ENCODE measurements at regions not wholly inside any gene's neighbourhood (a gene's known extent, or its start where the extent isn't known, plus 50 kb on each side); places are given as distances from the start of the nearest gene placed in this dataset.
A peak's percentile ranks its signal among the peaks of the same experiment; 100 is the strongest.

DNA sequence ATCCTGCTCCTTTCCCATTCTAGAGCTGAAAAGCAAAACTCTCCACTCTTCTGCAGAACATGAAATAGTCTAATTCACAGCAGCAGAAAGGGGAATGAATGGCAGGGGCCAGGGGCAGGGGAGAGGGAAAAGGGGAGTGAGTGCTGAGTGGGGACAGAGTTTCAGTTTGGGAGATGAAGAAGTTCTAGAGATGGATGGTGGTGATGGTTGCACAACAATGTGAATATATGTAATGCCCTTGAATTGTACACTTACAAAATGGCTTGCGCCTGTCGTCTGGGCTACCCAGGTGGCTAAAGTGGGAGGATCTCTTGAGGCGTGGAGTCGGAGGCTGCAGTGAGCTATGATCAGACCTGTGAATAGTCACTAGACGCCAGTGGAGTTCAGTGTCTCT lies 78.5 kb upstream of the MEF2A start:
- Histone ChIP-seq H2BK5ac (ENCODE audit: low read depth, low read length, poor library complexity, severe bottlenecking) (no peak overlapping the region), H3K9me3 (ENCODE audit: control insufficient read depth, low read length) (no peaks in the 10 kb centered on the region), H3K9ac (ENCODE audit: low read length) (peak overlapping the region; percentile 65), H3K36me3 (ENCODE audit: control insufficient read depth in 1 of 2, insufficient read depth in 2 of 2, low read depth in 1 of 2, low read length in 2 of 2) (no peaks in the 10 kb centered on the region), H2BK15ac (ENCODE audit: low read depth, poor library complexity, severe bottlenecking) (no peak overlapping the region), H4K91ac (ENCODE audit: low read length) (no peak overlapping the region), H2AFZ (ENCODE audit: low read depth, low read length) (no peak overlapping the region), H3K27ac (ENCODE audit: low read length, poor library complexity, severe bottlenecking) (no peak overlapping the region), H3K23ac (ENCODE audit: low read length in 2 of 2) (no peak overlapping the region), H2BK120ac (ENCODE audit: low read depth, low read length) (no peak overlapping the region), H3K14ac (ENCODE audit: low read length in 2 of 2) (peak overlapping the region in 1 of 2 experiments; percentile 15), H4K8ac (ENCODE audit: low read length) (no peak overlapping the region), H3K79me1 (replicated peaks; ENCODE audit: low read length, poor library complexity, severe bottlenecking) (no peaks in the 10 kb centered on the region), H3K4me2 (ENCODE audit: low read length, poor library complexity, severe bottlenecking) (no peak overlapping the region), H3K4me3 (ENCODE audit: insufficient read depth in 1 of 2, low read depth in 1 of 2, low read length in 2 of 2) (peak overlapping the region in 1 of 2 experiments; percentile 68), H3K27me3 (ENCODE audit: control insufficient read depth in 1 of 2, insufficient read depth in 1 of 2, low read length in 2 of 2) (peaks cover 3 to 4% of the 10 kb centered on the region in 2 experiments), H3K18ac (ENCODE audit: low read depth in 1 of 2, low read length in 2 of 2) (peak overlapping the region in 1 of 2 experiments; percentile 82), H2AK5ac (ENCODE audit: low read length, severe bottlenecking) (no peak overlapping the region), H2BK12ac (ENCODE audit: low read length in 2 of 2) (peak overlapping the region in 1 of 2 experiments; percentile 24), H3K4me1 (ENCODE audit: control insufficient read depth, insufficient read depth, low read depth, low read length) (peaks cover 13% of the 10 kb centered on the region), H3K4ac (ENCODE audit: low read depth in 1 of 2, low read length in 2 of 2) (no peak overlapping the region)
- peak; percentile 28 for DNase-seq
- WGBS, result 90% methylated on average over 3 of the region's 5 CpGs

DNA sequence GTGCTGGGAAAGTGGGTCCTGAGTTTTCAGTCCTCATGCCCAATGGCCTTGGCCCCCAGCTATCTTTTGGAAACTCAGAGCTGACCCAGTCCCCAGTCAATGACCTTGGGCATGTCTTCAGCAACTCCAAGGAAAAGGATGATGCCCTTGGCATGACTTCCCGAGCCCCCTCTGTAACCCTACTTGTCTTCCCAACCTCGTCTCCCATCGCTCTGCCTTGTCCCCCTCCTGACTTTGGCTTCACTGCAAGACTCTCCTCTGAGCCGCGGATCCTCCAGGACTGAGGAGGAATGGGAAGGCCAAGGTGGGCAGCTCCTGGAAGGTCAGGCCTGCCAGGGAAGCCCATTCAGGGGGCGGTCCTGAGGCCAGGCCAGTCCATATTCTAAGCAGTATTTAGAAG lies 73.5 kb upstream of the MEF2A start:
- WGBS, result 94% methylated on average over 4 of the region's 6 CpGs
- Histone ChIP-seq H2BK120ac (ENCODE audit: low read depth, low read length) (no peak overlapping the region), H2AK5ac (ENCODE audit: low read length, severe bottlenecking) (no peak overlapping the region), H2BK5ac (ENCODE audit: low read depth, low read length, poor library complexity, severe bottlenecking) (no peak overlapping the region), H4K91ac (ENCODE audit: low read length) (no peak overlapping the region), H3K27me3 (ENCODE audit: control insufficient read depth in 1 of 2, insufficient read depth in 1 of 2, low read length in 2 of 2) (peaks cover 3 to 4% of the 10 kb centered on the region in 2 experiments), H3K18ac (ENCODE audit: low read depth in 1 of 2, low read length in 2 of 2) (no peak overlapping the region), H3K4me1 (ENCODE audit: control insufficient read depth, insufficient read depth, low read depth, low read length) (peaks cover under 1% of the 10 kb centered on the region), H4K8ac (ENCODE audit: low read length) (no peak overlapping the region), H3K9ac (ENCODE audit: low read length) (no peak overlapping the region), H3K4me3 (ENCODE audit: insufficient read depth in 1 of 2, low read depth in 1 of 2, low read length in 2 of 2) (no peak overlapping the region), H3K36me3 (ENCODE audit: control insufficient read depth in 1 of 2, insufficient read depth in 2 of 2, low read depth in 1 of 2, low read length in 2 of 2) (no peaks in the 10 kb centered on the region), H3K79me1 (replicated peaks; ENCODE audit: low read length, poor library complexity, severe bottlenecking) (no peaks in the 10 kb centered on the region), H2BK12ac (ENCODE audit: low read length in 2 of 2) (no peak overlapping the region), H3K4me2 (ENCODE audit: low read length, poor library complexity, severe bottlenecking) (no peak overlapping the region), H3K9me3 (ENCODE audit: control insufficient read depth, low read length) (no peaks in the 10 kb centered on the region), H3K23ac (ENCODE audit: low read length in 2 of 2) (no peak overlapping the region), H3K14ac (ENCODE audit: low read length in 2 of 2) (no peak overlapping the region), H2BK15ac (ENCODE audit: low read depth, poor library complexity, severe bottlenecking) (no peak overlapping the region), H2AFZ (ENCODE audit: low read depth, low read length) (no peak overlapping the region), H3K27ac (ENCODE audit: low read length, poor library complexity, severe bottlenecking) (no peak overlapping the region), H3K4ac (ENCODE audit: low read depth in 1 of 2, low read length in 2 of 2) (no peak overlapping the region)
- DNase-seq, result no peak

DNA sequence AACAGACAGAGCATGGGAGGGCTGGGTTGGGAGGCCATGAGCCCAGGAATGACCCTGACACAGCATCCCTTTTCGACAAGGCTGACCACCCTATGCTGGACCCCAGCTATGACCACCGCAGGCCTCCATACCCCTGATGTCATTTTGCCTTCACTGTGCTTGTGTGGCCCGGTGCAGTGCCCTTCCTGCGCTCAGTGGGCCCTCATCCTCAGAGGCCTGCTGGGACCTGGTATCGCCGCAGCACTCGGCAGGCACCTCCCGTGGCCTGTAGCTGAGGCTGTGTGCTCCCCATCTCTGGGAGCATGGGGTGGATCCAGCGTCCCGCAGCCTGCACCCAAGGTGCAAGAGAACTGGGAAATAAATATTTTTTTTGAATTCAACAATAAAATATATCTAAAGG lies 73.1 kb upstream of the MEF2A start:
- Histone ChIP-seq H3K9me3 (ENCODE audit: control insufficient read depth, low read length) (no peaks in the 10 kb centered on the region), H2BK12ac (ENCODE audit: low read length in 2 of 2) (no peak overlapping the region), H2AFZ (ENCODE audit: low read depth, low read length) (no peak overlapping the region), H4K91ac (ENCODE audit: low read length) (no peak overlapping the region), H2AK5ac (ENCODE audit: low read length, severe bottlenecking) (no peak overlapping the region), H3K4me2 (ENCODE audit: low read length, poor library complexity, severe bottlenecking) (no peak overlapping the region), H3K4ac (ENCODE audit: low read depth in 1 of 2, low read length in 2 of 2) (no peak overlapping the region), H3K14ac (ENCODE audit: low read length in 2 of 2) (no peak overlapping the region), H2BK15ac (ENCODE audit: low read depth, poor library complexity, severe bottlenecking) (no peak overlapping the region), H4K8ac (ENCODE audit: low read length) (no peak overlapping the region), H3K23ac (ENCODE audit: low read length in 2 of 2) (no peak overlapping the region), H2BK120ac (ENCODE audit: low read depth, low read length) (no peak overlapping the region), H3K18ac (ENCODE audit: low read depth in 1 of 2, low read length in 2 of 2) (no peak overlapping the region), H3K36me3 (ENCODE audit: control insufficient read depth in 1 of 2, insufficient read depth in 2 of 2, low read depth in 1 of 2, low read length in 2 of 2) (no peaks in the 10 kb centered on the region), H3K79me1 (replicated peaks; ENCODE audit: low read length, poor library complexity, severe bottlenecking) (no peaks in the 10 kb centered on the region), H2BK5ac (ENCODE audit: low read depth, low read length, poor library complexity, severe bottlenecking) (no peak overlapping the region), H3K9ac (ENCODE audit: low read length) (no peak overlapping the region), H3K27me3 (ENCODE audit: control insufficient read depth in 1 of 2, insufficient read depth in 1 of 2, low read length in 2 of 2) (peaks cover 3 to 4% of the 10 kb centered on the region in 2 experiments), H3K4me1 (ENCODE audit: control insufficient read depth, insufficient read depth, low read depth, low read length) (no peaks in the 10 kb centered on the region), H3K27ac (ENCODE audit: low read length, poor library complexity, severe bottlenecking) (no peak overlapping the region), H3K4me3 (ENCODE audit: insufficient read depth in 1 of 2, low read depth in 1 of 2, low read length in 2 of 2) (no peak overlapping the region)
- no peak for DNase-seq
- WGBS, result 92% methylated on average over 8 of the region's 10 CpGs

DNA sequence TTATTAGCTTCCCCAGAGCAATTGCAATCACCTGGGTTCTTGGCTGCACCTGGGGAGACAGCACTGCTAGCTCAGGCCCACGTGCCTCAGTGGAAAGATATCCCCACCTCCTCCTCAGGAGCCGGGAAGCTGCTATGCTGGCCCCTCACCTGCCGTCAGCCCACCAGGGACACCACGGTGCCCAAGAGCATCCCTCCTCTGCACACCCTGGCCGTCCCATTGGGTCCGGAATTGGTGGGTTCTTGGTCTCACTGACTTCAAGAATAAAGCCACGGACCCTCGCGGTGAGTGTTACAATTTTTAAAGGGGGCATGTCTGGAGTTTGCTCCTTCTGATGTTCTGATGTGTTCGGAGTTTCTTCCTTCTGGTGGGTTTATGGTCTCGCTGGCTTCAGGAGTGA lies 72.3 kb upstream of the MEF2A start:
- no peak overlapping the region for H3K9ac ChIP-seq (ENCODE audit: low read length)
- H3K36me3 ChIP-seq (ENCODE audit: control insufficient read depth in 1 of 2, insufficient read depth in 2 of 2, low read depth in 1 of 2, low read length in 2 of 2), result no peaks in the 10 kb centered on the region
- no peak overlapping the region for H3K4ac ChIP-seq (ENCODE audit: low read depth in 1 of 2, low read length in 2 of 2)
- no peak overlapping the region for H2BK12ac ChIP-seq (ENCODE audit: low read length in 2 of 2)
- H2BK5ac ChIP-seq (ENCODE audit: low read depth, low read length, poor library complexity, severe bottlenecking), result no peak overlapping the region
- H3K79me1 ChIP-seq (replicated peaks; ENCODE audit: low read length, poor library complexity, severe bottlenecking), result no peaks in the 10 kb centered on the region
- no peak overlapping the region for H3K4me2 ChIP-seq (ENCODE audit: low read length, poor library complexity, severe bottlenecking)
- H3K27me3 ChIP-seq (ENCODE audit: control insufficient read depth in 1 of 2, insufficient read depth in 1 of 2, low read length in 2 of 2), result peaks cover 3 to 4% of the 10 kb centered on the region in 2 experiments
- H2AFZ ChIP-seq (ENCODE audit: low read depth, low read length), result no peak overlapping the region
- no peaks in the 10 kb centered on the region for H3K9me3 ChIP-seq (ENCODE audit: control insufficient read depth, low read length)
- no peak overlapping the region for H3K27ac ChIP-seq (ENCODE audit: low read length, poor library complexity, severe bottlenecking)
- no peak overlapping the region for H4K8ac ChIP-seq (ENCODE audit: low read length)
- H2BK15ac ChIP-seq (ENCODE audit: low read depth, poor library complexity, severe bottlenecking), result no peak overlapping the region
- no peak overlapping the region for H3K14ac ChIP-seq (ENCODE audit: low read length in 2 of 2)
- H3K4me1 ChIP-seq (ENCODE audit: control insufficient read depth, insufficient read depth, low read depth, low read length), result no peaks in the 10 kb centered on the region
- no peak overlapping the region for H3K4me3 ChIP-seq (ENCODE audit: insufficient read depth in 1 of 2, low read depth in 1 of 2, low read length in 2 of 2)
- H3K18ac ChIP-seq (ENCODE audit: low read depth in 1 of 2, low read length in 2 of 2), result no peak overlapping the region
- WGBS, result 96% methylated on average over 11 of the region's 11 CpGs
- no peak overlapping the region for H2AK5ac ChIP-seq (ENCODE audit: low read length, severe bottlenecking)
- no peak overlapping the region for H2BK120ac ChIP-seq (ENCODE audit: low read depth, low read length)
- no peak overlapping the region for H3K23ac ChIP-seq (ENCODE audit: low read length in 2 of 2)
- no peak for DNase-seq
- H4K91ac ChIP-seq (ENCODE audit: low read length), result no peak overlapping the region

All from mesenchymal stem cell (in vitro differentiated cells and primary cell).